ENCODE measurements at regions not wholly inside any gene's neighbourhood (a gene's known extent, or its start where the extent isn't known, plus 50 kb on each side); places are given as distances from the start of the nearest gene placed in this dataset.
"Not testable (repeated sequence)": the region's sequence is repeated elsewhere in the genome, so short reads cannot be mapped to it uniquely, and the experiment has no call there.

GRCh38 chr2:91497129-91498064, 2805.9 kb downstream of the RPIA start:
- DNase-seq (ENCODE audit: low spot score) = not testable (repeated sequence)

- DNase-seq (ENCODE audit: low spot score) = not testable (repeated sequence)
These were observed 2806.6 kb downstream of the RPIA start for GRCh38 chr2:91498065-91498449.

GRCh38 chr2:91498513-91499250, 2807.2 kb downstream of the RPIA start:
- DNase-seq (ENCODE audit: low spot score) = not testable (repeated sequence)

GRCh38 chr2:91499431-91500050, 2808.1 kb downstream of the RPIA start:
- not testable (repeated sequence) for DNase-seq (ENCODE audit: low spot score)

GRCh38 chr2:91500246-91500977, 2808.9 kb downstream of the RPIA start:
- not testable (repeated sequence) for DNase-seq (ENCODE audit: low spot score)

- not testable (repeated sequence) for DNase-seq (ENCODE audit: low spot score)
These were observed 2809.5 kb downstream of the RPIA start for GRCh38 chr2:91500978-91501310.

- not testable (repeated sequence) for DNase-seq (ENCODE audit: low spot score)
These were observed 2810.1 kb downstream of the RPIA start for GRCh38 chr2:91501481-91502080.

GRCh38 chr2:91503572-91503958, 2812.1 kb downstream of the RPIA start:
- DNase-seq (ENCODE audit: low spot score) = not testable (repeated sequence)

- not testable (repeated sequence) for DNase-seq (ENCODE audit: low spot score)
These were observed 2812.7 kb downstream of the RPIA start for GRCh38 chr2:91503959-91504741.

GRCh38 chr2:91508816-91509215, 2817.3 kb downstream of the RPIA start:
- not testable (repeated sequence) for DNase-seq (ENCODE audit: low spot score)

- not testable (repeated sequence) for DNase-seq (ENCODE audit: low spot score)
These were observed 2817.8 kb downstream of the RPIA start for GRCh38 chr2:91509276-91509675.

- not testable (repeated sequence) for DNase-seq (ENCODE audit: low spot score)
These were observed 2819.7 kb downstream of the RPIA start for GRCh38 chr2:91511166-91511565.

GRCh38 chr2:91515966-91516365, 2824.5 kb downstream of the RPIA start:
- DNase-seq (ENCODE audit: low spot score) = not testable (repeated sequence)

GRCh38 chr2:91516669-91517068, 2825.2 kb downstream of the RPIA start:
- not testable (repeated sequence) for DNase-seq (ENCODE audit: low spot score)

GRCh38 chr2:91517846-91518245, 2826.4 kb downstream of the RPIA start:
- not testable (repeated sequence) for DNase-seq (ENCODE audit: low spot score)

- not testable (repeated sequence) for DNase-seq (ENCODE audit: low spot score)
These were observed 2827.0 kb downstream of the RPIA start for GRCh38 chr2:91518361-91518981.

GRCh38 chr2:91519359-91519758, 2827.9 kb downstream of the RPIA start:
- DNase-seq (ENCODE audit: low spot score) = not testable (repeated sequence)

- not testable (repeated sequence) for DNase-seq (ENCODE audit: low spot score)
These were observed 2828.4 kb downstream of the RPIA start for GRCh38 chr2:91519914-91520313.

GRCh38 chr2:91520523-91520922, 2829.1 kb downstream of the RPIA start:
- DNase-seq (ENCODE audit: low spot score) = not testable (repeated sequence)

GRCh38 chr2:91520972-91521535, 2829.6 kb downstream of the RPIA start:
- DNase-seq (ENCODE audit: low spot score) = not testable (repeated sequence)

Measured in AG20443 (cell line).